ENCODE measurements at regions not wholly inside any gene's neighbourhood (a gene's known extent, or its start where the extent isn't known, plus 50 kb on each side); places are given as distances from the start of the nearest gene placed in this dataset.
"Not testable (repeated sequence)": the region's sequence is repeated elsewhere in the genome, so short reads cannot be mapped to it uniquely, and the experiment has no call there.

- DNase-seq (ENCODE audit: low spot score); in situ Hi-C loops (cut with MboI; ENCODE audit: low pct_unique_long_range_greater_than_20kb, low sequenced_read_pairs, unreplicated experiment): not testable (repeated sequence)
Observed at GRCh38 chr11:100409267-100409666, 277.8 kb upstream of the ARHGAP42 start.

DNA sequence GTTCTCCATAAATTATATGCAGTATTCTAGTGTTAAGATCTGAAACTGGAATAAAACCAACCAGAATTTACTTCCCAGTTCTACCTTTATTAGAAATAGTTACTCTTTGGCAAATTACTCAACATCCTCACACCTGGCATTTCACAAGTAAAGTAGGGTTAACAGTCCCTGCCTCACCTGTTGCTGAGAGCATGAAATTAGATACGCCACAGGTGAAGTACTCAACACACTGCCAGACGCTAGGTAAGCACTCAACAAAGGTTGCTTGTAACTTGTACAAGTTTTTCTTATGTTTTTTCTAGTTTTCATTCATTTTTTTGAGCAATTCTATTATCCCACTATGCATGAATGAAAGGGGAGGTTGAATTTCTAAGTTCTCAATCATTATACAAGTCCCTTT is 267.6 kb upstream of the ARHGAP42 start:
- no peak for DNase-seq (ENCODE audit: low spot score)

GRCh38 chr11:100434821-100435641 is 252.1 kb upstream of the ARHGAP42 start:
- in situ Hi-C loops (cut with MboI; ENCODE audit: low pct_unique_long_range_greater_than_20kb, low sequenced_read_pairs, unreplicated experiment), result no loop called here
- DNase-seq (ENCODE audit: low spot score), result no peak
- no peak for TF ChIP-seq CTCF (IDR thresholded peaks at IDR 0.05; ENCODE audit: extremely low read depth, insufficient read depth, missing control alignments)

More for the DNA sequence above, 267.6 kb upstream of the ARHGAP42 start:
- in situ Hi-C loops (cut with MboI; ENCODE audit: low pct_unique_long_range_greater_than_20kb, low sequenced_read_pairs, unreplicated experiment), result no loop called here
- TF ChIP-seq CTCF (IDR thresholded peaks at IDR 0.05; ENCODE audit: extremely low read depth, insufficient read depth, missing control alignments), result no peak

DNA sequence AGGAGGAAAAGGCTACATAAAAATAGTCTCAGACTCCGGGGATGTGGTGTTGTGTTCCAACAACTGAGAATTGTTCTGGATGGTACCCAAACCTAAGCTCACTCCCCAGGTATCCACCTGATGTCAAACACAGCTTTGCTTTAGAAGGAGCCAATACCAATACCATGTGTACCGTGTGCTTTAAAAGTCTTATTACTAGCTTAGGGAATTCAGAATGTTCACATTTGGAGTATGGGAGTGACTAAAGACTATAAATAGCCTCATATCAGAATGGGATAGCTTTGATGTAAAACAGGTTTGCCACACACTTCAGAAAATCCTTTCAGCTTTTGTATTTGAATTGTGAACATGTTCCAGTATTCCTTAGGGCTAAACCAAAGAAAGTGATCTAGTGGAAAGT is 248.7 kb upstream of the ARHGAP42 start:
- TF ChIP-seq CTCF (IDR thresholded peaks at IDR 0.05; ENCODE audit: extremely low read depth, insufficient read depth, missing control alignments), result no peak
- no peak for DNase-seq (ENCODE audit: low spot score)
- in situ Hi-C loops (cut with MboI; ENCODE audit: low pct_unique_long_range_greater_than_20kb, low sequenced_read_pairs, unreplicated experiment), result no loop called here

DNA sequence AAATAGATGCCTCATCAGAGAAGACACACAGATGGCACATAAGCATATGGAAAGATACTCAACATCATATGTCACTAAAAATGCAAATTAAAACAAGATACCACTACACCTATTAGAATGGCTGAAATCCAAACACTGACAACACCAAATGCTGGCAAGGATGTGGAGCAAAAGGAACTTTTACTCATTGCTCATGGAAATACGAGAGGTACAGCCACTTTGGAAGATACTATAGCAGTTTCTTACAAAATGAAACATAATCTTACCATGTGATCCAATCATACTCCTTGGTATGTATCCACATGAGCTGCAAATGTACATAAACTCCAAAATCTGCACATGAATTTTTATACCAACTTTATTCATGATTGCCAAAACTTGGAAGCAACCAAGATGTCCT is 246.0 kb upstream of the ARHGAP42 start:
- in situ Hi-C loops (cut with MboI; ENCODE audit: low pct_unique_long_range_greater_than_20kb, low sequenced_read_pairs, unreplicated experiment), result no loop called here
- TF ChIP-seq CTCF (IDR thresholded peaks at IDR 0.05; ENCODE audit: extremely low read depth, insufficient read depth, missing control alignments), result no peak
- DNase-seq (ENCODE audit: low spot score), result no peak

GRCh38 chr11:100442017-100442416 is 245.1 kb upstream of the ARHGAP42 start:
- TF ChIP-seq CTCF (IDR thresholded peaks at IDR 0.05; ENCODE audit: extremely low read depth, insufficient read depth, missing control alignments), result no peak
- no peak for DNase-seq (ENCODE audit: low spot score)
- in situ Hi-C loops (cut with MboI; ENCODE audit: low pct_unique_long_range_greater_than_20kb, low sequenced_read_pairs, unreplicated experiment), result no loop called here

DNA sequence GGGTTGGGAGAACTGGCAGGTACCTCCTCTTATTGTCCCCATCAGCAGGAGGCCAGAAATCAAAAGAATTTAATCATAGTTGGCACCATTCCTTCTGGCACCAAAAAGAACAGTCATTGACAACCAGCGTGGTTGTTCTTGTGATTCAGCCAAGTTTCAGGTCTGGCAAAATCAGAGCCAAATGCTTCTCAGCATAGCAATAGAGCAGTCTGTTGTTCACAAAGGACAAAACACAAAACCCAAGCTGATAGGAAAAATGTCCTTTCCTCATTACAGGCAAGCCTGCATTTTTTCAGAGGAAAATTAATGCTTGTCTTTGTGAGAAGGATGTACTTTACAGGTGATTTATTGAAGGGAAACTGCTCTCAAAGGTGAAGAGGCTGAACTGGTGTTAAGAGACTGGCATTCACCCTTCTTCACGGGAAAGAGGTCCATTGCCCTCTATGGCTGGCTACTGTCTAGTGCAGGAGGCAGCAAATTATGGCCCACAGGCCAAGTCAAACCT is 241.8 kb upstream of the ARHGAP42 start:
- in situ Hi-C loops (cut with MboI; ENCODE audit: low pct_unique_long_range_greater_than_20kb, low sequenced_read_pairs, unreplicated experiment), result no loop called here
- no peak for TF ChIP-seq CTCF (IDR thresholded peaks at IDR 0.05; ENCODE audit: extremely low read depth, insufficient read depth, missing control alignments)
- DNase-seq (ENCODE audit: low spot score), result no peak

- in situ Hi-C loops (cut with MboI; ENCODE audit: low pct_unique_long_range_greater_than_20kb, low sequenced_read_pairs, unreplicated experiment); DNase-seq (ENCODE audit: low spot score): not testable (repeated sequence)
Observed at GRCh38 chr11:100451801-100452460, 235.2 kb upstream of the ARHGAP42 start.

All from GM13977 (cell line).